ENCODE measurements at regions not wholly inside any gene's neighbourhood (a gene's known extent, or its start where the extent isn't known, plus 50 kb on each side); places are given as distances from the start of the nearest gene placed in this dataset.

DNA sequence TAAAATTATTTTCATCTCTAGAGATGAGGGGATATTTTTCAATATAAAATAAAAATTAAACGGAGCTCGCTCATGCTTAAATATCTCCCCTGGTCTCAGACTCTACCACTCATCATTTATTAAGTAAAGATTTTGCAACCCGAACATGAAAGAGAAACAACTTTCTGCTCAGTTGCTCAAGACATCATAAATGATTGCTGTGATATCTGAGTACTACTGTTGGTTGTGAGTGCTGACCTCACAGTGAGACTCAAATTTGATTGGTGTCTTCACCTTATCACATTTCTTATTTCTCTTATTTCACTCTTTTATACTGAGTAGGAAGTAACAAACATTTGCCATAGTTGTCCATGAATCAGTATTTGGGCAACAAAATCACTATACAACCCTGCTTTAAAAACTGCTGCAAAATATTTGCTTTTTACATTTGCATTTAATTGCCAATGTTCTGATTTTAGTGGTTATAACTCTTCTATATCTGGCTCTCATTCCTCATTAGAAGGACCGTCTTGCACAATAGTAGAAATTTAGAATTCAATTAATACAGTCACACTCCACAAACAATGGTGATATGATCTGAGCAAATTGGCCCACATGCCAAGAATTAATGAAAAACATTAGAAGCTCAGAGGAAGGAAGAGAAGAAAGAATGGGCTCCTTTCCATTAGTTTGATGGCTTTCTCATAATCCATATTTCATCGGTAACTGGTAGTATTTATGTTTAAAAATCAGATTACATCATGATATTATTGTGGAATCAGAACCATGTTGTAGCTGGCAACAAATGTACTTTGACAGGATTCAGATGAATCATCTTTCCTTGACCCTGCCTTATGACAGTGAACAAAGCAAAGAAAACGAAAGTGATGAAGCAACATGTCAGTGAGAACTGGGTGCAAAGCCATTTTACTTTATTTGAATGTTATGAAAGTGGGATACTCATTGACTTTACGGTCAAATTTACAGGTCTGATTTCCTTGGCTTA lies 973.6 kb upstream of the TENM4 start:
- Mint-ChIP-seq H3K36me3 (ENCODE audit: low read depth) (no peaks in the 10 kb centered on the region), H3K4me3 (no peak overlapping the region), H3K9me3 (peaks cover 17% of the 10 kb centered on the region), H3K27me3 (ENCODE audit: insufficient read depth) (no peaks in the 10 kb centered on the region), H3K4me1 (no peaks in the 10 kb centered on the region), H3K27ac (no peak overlapping the region)
- H3K27ac ChIP-seq (ENCODE audit: low read depth, low read length), result no peak overlapping the region
- DNase-seq, result no peak
- no peaks in the 10 kb centered on the region for H3K4me1 ChIP-seq (ENCODE audit: control insufficient read depth, insufficient read depth, low read length)
- peaks cover 13% of the 10 kb centered on the region for H3K9me3 ChIP-seq (ENCODE audit: control insufficient read depth, low read length)
- no peaks in the 10 kb centered on the region for H3K36me3 ChIP-seq (ENCODE audit: control insufficient read depth, insufficient read depth, low read length)
- no peaks in the 10 kb centered on the region for H3K27me3 ChIP-seq (ENCODE audit: control insufficient read depth, insufficient read depth, low read length, poor library complexity, severe bottlenecking)
- H3K9ac ChIP-seq (ENCODE audit: extremely low read depth, low read length, poor library complexity, severe bottlenecking), result no peak overlapping the region
- no peak overlapping the region for H3K4me3 ChIP-seq (ENCODE audit: low read length)
- TF ChIP-seq, protein P1, sequence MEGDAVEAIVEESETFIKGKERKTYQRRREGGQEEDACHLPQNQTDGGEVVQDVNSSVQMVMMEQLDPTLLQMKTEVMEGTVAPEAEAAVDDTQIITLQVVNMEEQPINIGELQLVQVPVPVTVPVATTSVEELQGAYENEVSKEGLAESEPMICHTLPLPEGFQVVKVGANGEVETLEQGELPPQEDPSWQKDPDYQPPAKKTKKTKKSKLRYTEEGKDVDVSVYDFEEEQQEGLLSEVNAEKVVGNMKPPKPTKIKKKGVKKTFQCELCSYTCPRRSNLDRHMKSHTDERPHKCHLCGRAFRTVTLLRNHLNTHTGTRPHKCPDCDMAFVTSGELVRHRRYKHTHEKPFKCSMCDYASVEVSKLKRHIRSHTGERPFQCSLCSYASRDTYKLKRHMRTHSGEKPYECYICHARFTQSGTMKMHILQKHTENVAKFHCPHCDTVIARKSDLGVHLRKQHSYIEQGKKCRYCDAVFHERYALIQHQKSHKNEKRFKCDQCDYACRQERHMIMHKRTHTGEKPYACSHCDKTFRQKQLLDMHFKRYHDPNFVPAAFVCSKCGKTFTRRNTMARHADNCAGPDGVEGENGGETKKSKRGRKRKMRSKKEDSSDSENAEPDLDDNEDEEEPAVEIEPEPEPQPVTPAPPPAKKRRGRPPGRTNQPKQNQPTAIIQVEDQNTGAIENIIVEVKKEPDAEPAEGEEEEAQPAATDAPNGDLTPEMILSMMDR (conservative IDR thresholded peaks at IDR 0.05), result no peak
- 88 to 94% methylated on average over 1 to 7 of the region's 7 CpGs for WGBS, 2 experiments (ENCODE audit: insufficient coverage in 1 of 2, insufficient read length in 1 of 2)

DNA sequence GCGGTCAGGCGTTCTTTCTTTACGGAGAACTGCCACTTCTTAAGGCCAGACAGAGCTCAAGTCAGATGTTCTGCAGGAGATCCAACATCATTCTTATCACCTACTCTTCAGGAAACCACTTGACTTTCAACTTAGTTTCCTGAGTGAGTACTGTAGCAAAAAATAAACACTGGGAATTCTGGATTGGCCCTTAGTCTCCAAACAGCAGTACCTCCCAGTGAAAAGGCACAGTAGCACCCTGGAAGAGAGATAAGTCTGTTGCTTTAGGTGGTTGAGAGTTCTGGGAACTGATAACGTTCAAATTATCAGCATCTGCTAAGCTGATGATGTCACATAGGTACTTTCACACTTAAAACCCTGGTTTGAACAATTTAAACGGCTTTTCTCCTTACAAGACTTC lies 971.8 kb upstream of the TENM4 start:
- Mint-ChIP-seq H3K4me3 (no peak overlapping the region), H3K27me3 (ENCODE audit: insufficient read depth) (no peaks in the 10 kb centered on the region), H3K4me1 (no peaks in the 10 kb centered on the region), H3K36me3 (ENCODE audit: low read depth) (no peaks in the 10 kb centered on the region), H3K9me3 (peaks cover 18% of the 10 kb centered on the region), H3K27ac (no peak overlapping the region)
- H3K36me3 ChIP-seq (ENCODE audit: control insufficient read depth, insufficient read depth, low read length), result no peaks in the 10 kb centered on the region
- WGBS, 2 experiments (ENCODE audit: insufficient coverage in 1 of 2, insufficient read length in 1 of 2), result 72% methylated on average over 5 of the region's 5 CpGs; no CpG with 5 or more reads in 1 of the 2 experiments
- no peaks in the 10 kb centered on the region for H3K4me1 ChIP-seq (ENCODE audit: control insufficient read depth, insufficient read depth, low read length)
- no peak overlapping the region for H3K4me3 ChIP-seq (ENCODE audit: low read length)
- H3K9me3 ChIP-seq (ENCODE audit: control insufficient read depth, low read length), result peaks cover 13% of the 10 kb centered on the region
- no peak overlapping the region for H3K27ac ChIP-seq (ENCODE audit: low read depth, low read length)
- TF ChIP-seq, protein P1 (conservative IDR thresholded peaks at IDR 0.05), result no peak
- no peak overlapping the region for H3K9ac ChIP-seq (ENCODE audit: extremely low read depth, low read length, poor library complexity, severe bottlenecking)
- H3K27me3 ChIP-seq (ENCODE audit: control insufficient read depth, insufficient read depth, low read length, poor library complexity, severe bottlenecking), result no peaks in the 10 kb centered on the region
- DNase-seq, result no peak

GRCh38 chr11:80393210-80393609 lies 952.4 kb upstream of the TENM4 start:
- Mint-ChIP-seq H3K27ac (no peak overlapping the region), H3K4me1 (peaks cover 3% of the 10 kb centered on the region), H3K4me3 (no peak overlapping the region), H3K36me3 (ENCODE audit: low read depth) (no peaks in the 10 kb centered on the region), H3K27me3 (ENCODE audit: insufficient read depth) (no peaks in the 10 kb centered on the region), H3K9me3 (no peaks in the 10 kb centered on the region)
- H3K9me3 ChIP-seq (ENCODE audit: control insufficient read depth, low read length), result no peaks in the 10 kb centered on the region
- peaks cover 3% of the 10 kb centered on the region for H3K4me1 ChIP-seq (ENCODE audit: control insufficient read depth, insufficient read depth, low read length)
- no peak overlapping the region for H3K4me3 ChIP-seq (ENCODE audit: low read length)
- TF ChIP-seq, protein P1 (conservative IDR thresholded peaks at IDR 0.05), result no peak
- no peaks in the 10 kb centered on the region for H3K27me3 ChIP-seq (ENCODE audit: control insufficient read depth, insufficient read depth, low read length, poor library complexity, severe bottlenecking)
- no peak for DNase-seq
- no peaks in the 10 kb centered on the region for H3K36me3 ChIP-seq (ENCODE audit: control insufficient read depth, insufficient read depth, low read length)
- no peak overlapping the region for H3K9ac ChIP-seq (ENCODE audit: extremely low read depth, low read length, poor library complexity, severe bottlenecking)
- 60% methylated on average over 3 of the region's 3 CpGs; no CpG with 5 or more reads in 1 of the 2 experiments for WGBS, 2 experiments (ENCODE audit: insufficient coverage in 1 of 2, insufficient read length in 1 of 2)
- H3K27ac ChIP-seq (ENCODE audit: low read depth, low read length), result no peak overlapping the region

Data from endodermal cell (in vitro differentiated cells).